22Rv1 (cell line): ENCODE measurements at regions not wholly inside any gene's neighbourhood (a gene's known extent, or its start where the extent isn't known, plus 50 kb on each side); places are given as distances from the start of the nearest gene placed in this dataset.

ENCODE experiments used
- ZFX ChIP-seq: fragments of 450-650 bp; IDR thresholded peaks from 2 replicates; pipeline ENCODE4 v1.6.1; 2017; ENCODE audit warnings: antibody characterized with exemption, borderline replicate concordance
- TF ChIP-seq, protein P1 (sequence below): fragments of 450-650 bp; IDR thresholded peaks from 2 replicates; pipeline ENCODE4 v1.5.1; 2017; ENCODE audit warnings: mild to moderate bottlenecking

DNA sequence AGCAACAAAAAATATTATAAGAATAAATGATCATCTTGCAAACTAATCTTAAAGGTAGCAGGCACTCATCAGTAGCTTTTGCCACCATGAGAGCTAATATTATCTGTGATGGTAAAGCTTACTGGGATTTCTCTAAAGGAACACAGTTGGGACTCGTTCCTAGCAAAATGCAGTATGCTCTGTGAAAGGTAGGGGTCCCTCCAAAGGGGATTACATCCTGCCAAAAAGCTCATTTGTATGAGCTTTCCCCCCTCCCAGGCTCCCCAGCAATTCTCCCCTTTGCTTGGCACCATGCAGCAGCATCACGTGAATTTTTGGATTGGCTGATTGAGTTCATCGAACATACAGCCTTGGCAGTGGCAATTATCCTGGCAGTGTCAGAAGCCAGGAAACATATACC, 361.0 kb upstream of the PLSCR5 start:
- TF ChIP-seq, protein P1, sequence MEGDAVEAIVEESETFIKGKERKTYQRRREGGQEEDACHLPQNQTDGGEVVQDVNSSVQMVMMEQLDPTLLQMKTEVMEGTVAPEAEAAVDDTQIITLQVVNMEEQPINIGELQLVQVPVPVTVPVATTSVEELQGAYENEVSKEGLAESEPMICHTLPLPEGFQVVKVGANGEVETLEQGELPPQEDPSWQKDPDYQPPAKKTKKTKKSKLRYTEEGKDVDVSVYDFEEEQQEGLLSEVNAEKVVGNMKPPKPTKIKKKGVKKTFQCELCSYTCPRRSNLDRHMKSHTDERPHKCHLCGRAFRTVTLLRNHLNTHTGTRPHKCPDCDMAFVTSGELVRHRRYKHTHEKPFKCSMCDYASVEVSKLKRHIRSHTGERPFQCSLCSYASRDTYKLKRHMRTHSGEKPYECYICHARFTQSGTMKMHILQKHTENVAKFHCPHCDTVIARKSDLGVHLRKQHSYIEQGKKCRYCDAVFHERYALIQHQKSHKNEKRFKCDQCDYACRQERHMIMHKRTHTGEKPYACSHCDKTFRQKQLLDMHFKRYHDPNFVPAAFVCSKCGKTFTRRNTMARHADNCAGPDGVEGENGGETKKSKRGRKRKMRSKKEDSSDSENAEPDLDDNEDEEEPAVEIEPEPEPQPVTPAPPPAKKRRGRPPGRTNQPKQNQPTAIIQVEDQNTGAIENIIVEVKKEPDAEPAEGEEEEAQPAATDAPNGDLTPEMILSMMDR = no peak
- no peak for TF ChIP-seq ZFX
